OCI-LY1 (cell line): ENCODE measurements at regions not wholly inside any gene's neighbourhood (a gene's known extent, or its start where the extent isn't known, plus 50 kb on each side); places are given as distances from the start of the nearest gene placed in this dataset.
"Not testable (repeated sequence)": the region's sequence is repeated elsewhere in the genome, so short reads cannot be mapped to it uniquely, and the experiment has no call there.

Experiments used
- H2AFZ ChIP-seq: fragments of 200-600 bp; sonication (generic), shearing (Covaris generic); 2 replicates; pipeline ENCODE4 v1.6.0; 2014; ENCODE audit warnings: antibody characterized with exemption, mild to moderate bottlenecking, low read length
- H3F3A ChIP-seq: fragments of 200-600 bp; sonication (generic), shearing (Covaris generic); 2 replicates; pipeline ENCODE4 v1.6.0; 2014; ENCODE audit warnings: mild to moderate bottlenecking, antibody characterized with exemption, low read length, moderate library complexity; ENCODE audit not compliant: insufficient read depth
- H3K27ac ChIP-seq: fragments of 200-600 bp; sonication (generic); 2 replicates; pipeline ENCODE4 v1.5.1; 2014; ENCODE audit warnings: low read length, mixed run types, mild to moderate bottlenecking, low read depth; ENCODE audit not compliant: poor library complexity, severe bottlenecking
- H3K27me3 ChIP-seq: fragments of 200-600 bp; sonication (generic); 2 replicates; pipeline ENCODE4 v1.6.0; 2014; ENCODE audit warnings: antibody characterized with exemption, mild to moderate bottlenecking, low read length, moderate library complexity; ENCODE audit not compliant: insufficient read depth
- H3K36me3 ChIP-seq: fragments of 200-600 bp; sonication (generic); 2 replicates; pipeline ENCODE4 v1.6.1; 2014; ENCODE audit warnings: mild to moderate bottlenecking, antibody characterized with exemption, low read length, moderate library complexity, mixed read lengths; ENCODE audit not compliant: insufficient read depth
- H3K4me1 ChIP-seq: fragments of 200-600 bp; sonication (generic); 2 replicates; pipeline ENCODE4 v1.5.1; 2014; ENCODE audit warnings: mild to moderate bottlenecking, low read length, moderate library complexity; ENCODE audit not compliant: insufficient read depth, severe bottlenecking
- H3K4me2 ChIP-seq: fragments of 200-600 bp; sonication (generic), shearing (Covaris generic); 2 replicates; pipeline ENCODE4 v1.6.1; 2014; ENCODE audit warnings: low read length
- H3K4me3 ChIP-seq: fragments of 200-600 bp; sonication (generic); 2 replicates; pipeline ENCODE4 v1.5.1; 2014; ENCODE audit warnings: low read length, low read depth, mild to moderate bottlenecking, mixed read lengths; ENCODE audit not compliant: poor library complexity, severe bottlenecking
- H3K79me2 ChIP-seq: fragments of 200-600 bp; shearing (Covaris generic); 2 replicates; pipeline ENCODE4 v1.6.1; 2016; ENCODE audit warnings: mixed run types, low read length, mixed read lengths; ENCODE audit not compliant: insufficient read depth
- H3K9ac ChIP-seq: fragments of 200-600 bp; sonication (generic), shearing (Covaris generic); 2 replicates; pipeline ENCODE4 v1.6.1; 2014; ENCODE audit warnings: mild to moderate bottlenecking, low read length, mixed read lengths
- H3K9me2 ChIP-seq: fragments of 200-600 bp; sonication (generic), shearing (Covaris generic); 2 replicates; pipeline ENCODE4 v1.6.1; 2014; ENCODE audit warnings: low read depth, mild to moderate bottlenecking, low read length, mixed read lengths
- H3K9me3 ChIP-seq: fragments of 200-600 bp; shearing (Covaris generic); 2 replicates; pipeline ENCODE4 v1.6.1; 2014; ENCODE audit warnings: low read length, mixed read lengths
- H4K20me1 ChIP-seq: fragments of 200-600 bp; sonication (generic), shearing (Covaris generic); 2 replicates; pipeline ENCODE4 v1.6.0; 2016; ENCODE audit warnings: mild to moderate bottlenecking, low read length; ENCODE audit not compliant: insufficient read depth
- EZH2 ChIP-seq: fragments of 200-600 bp; sonication (generic), shearing (Covaris generic); IDR thresholded peaks from 2 replicates; pipeline ENCODE4 v1.8.0; 2017; ENCODE audit warnings: borderline replicate concordance, mixed run types, mild to moderate bottlenecking, antibody characterized with exemption, low read length, moderate library complexity, mixed read lengths
- TF ChIP-seq, protein P1 (sequence below): fragments of 200-600 bp; sonication (generic), shearing (Covaris generic); IDR thresholded peaks from 2 replicates; pipeline ENCODE4 v1.5.1; 2017; ENCODE audit warnings: mild to moderate bottlenecking, antibody characterized with exemption, low read length, moderate library complexity, mixed read lengths

DNA sequence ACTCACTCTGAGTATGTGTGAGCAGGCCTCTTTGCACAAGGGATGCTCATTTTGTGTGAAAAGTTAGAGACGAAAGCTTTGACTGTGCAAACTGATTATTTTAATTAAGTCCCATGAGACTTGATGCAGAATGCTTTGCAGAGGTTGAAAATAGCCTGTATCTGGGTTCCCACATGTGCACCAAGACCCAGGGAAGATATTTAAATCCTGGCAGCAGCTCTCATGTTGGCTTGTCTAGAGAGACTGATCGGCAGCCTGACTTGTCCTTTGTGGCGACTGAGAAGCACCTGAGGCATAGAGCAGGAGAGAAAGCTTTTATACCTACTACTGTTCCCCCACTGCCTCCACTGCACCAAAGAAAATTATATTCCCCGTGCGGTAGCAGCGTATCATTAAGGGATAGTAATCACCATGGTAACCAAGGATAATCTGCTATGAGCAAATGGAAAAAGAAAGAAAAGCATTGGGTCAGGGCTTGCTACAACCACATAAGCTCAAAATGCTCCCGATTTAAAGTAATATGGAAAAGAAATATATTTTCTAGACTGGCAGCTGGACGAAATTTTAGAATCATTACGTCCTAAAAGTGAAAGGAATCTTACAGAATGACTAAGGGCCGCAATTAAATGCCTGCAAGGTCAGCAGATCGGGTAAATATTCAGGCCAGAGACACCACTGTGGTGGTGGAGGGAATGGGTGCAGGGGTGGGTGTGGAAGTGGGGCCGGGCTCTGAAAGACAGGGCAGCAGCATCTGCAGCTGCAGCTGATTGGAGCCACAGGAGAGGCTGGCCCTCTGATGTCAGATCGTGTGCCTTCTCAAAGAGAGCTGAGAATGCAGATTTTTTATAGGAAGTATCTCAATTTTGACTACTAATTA lies 135.3 kb upstream of the EPB41L4A start:
- no peaks in the 10 kb centered on the region for H3K27me3 ChIP-seq
- no peaks in the 10 kb centered on the region for H3F3A ChIP-seq
- no peaks in the 10 kb centered on the region for H3K79me2 ChIP-seq
- H3K4me2 ChIP-seq, result no peak overlapping the region
- no peak overlapping the region for H2AFZ ChIP-seq
- H3K9ac ChIP-seq, result no peak overlapping the region
- no peak overlapping the region for H3K4me3 ChIP-seq
- TF ChIP-seq EZH2, result no peak
- TF ChIP-seq, protein P1, sequence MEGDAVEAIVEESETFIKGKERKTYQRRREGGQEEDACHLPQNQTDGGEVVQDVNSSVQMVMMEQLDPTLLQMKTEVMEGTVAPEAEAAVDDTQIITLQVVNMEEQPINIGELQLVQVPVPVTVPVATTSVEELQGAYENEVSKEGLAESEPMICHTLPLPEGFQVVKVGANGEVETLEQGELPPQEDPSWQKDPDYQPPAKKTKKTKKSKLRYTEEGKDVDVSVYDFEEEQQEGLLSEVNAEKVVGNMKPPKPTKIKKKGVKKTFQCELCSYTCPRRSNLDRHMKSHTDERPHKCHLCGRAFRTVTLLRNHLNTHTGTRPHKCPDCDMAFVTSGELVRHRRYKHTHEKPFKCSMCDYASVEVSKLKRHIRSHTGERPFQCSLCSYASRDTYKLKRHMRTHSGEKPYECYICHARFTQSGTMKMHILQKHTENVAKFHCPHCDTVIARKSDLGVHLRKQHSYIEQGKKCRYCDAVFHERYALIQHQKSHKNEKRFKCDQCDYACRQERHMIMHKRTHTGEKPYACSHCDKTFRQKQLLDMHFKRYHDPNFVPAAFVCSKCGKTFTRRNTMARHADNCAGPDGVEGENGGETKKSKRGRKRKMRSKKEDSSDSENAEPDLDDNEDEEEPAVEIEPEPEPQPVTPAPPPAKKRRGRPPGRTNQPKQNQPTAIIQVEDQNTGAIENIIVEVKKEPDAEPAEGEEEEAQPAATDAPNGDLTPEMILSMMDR, result no peak
- H3K9me2 ChIP-seq, result no peaks in the 10 kb centered on the region
- no peaks in the 10 kb centered on the region for H4K20me1 ChIP-seq
- no peaks in the 10 kb centered on the region for H3K4me1 ChIP-seq
- H3K27ac ChIP-seq, result no peak overlapping the region
- no peaks in the 10 kb centered on the region for H3K36me3 ChIP-seq
- no peaks in the 10 kb centered on the region for H3K9me3 ChIP-seq

DNA sequence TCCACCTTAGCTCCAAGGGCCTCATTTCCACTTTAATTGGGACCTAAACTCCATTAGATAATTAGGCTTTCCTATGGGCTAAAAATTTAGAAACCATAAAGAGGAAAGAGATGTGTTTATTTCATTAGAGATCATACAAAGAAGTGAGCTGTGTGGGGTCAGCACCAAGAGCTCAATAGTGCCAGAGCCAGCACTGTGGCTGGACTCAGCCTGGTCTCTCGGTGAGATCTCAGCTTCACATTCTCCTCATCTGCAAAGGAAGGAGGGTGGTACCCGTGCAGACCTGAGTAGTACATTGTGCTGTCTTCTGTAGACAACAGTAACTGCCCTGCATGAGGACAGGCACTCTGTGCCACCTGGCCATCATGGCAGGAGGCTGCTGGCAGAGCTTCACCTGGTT lies 136.1 kb upstream of the EPB41L4A start:
- Histone ChIP-seq H3K4me2 (no peak overlapping the region), H3K27me3 (no peaks in the 10 kb centered on the region), H3K36me3 (no peaks in the 10 kb centered on the region), H3F3A (no peaks in the 10 kb centered on the region), H3K4me1 (no peaks in the 10 kb centered on the region), H3K9ac (no peak overlapping the region), H3K79me2 (no peaks in the 10 kb centered on the region), H3K4me3 (no peak overlapping the region), H3K9me2 (no peaks in the 10 kb centered on the region), H3K27ac (no peak overlapping the region), H2AFZ (no peak overlapping the region), H3K9me3 (no peaks in the 10 kb centered on the region), H4K20me1 (no peaks in the 10 kb centered on the region)
- no peak for TF ChIP-seq EZH2
- TF ChIP-seq, protein P1, result no peak

DNA sequence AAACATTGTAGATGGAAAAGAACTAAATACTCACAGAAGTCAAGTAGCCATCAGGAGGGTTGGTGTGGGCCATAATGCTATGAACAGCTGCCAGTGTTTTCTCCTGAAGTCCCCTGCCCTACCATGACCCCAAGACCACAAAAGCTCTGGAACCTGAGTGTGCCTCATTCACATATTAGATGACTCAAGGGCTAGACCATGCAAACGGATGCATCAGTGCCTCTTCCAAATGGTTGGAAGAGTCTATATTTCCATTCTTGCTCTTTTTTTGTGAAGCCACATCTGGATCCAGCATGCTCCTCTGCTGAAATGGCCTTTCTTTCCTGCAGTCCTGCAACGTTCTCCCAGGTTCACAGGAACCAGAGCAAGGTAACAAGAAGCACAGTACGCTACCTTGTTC lies 136.6 kb upstream of the EPB41L4A start:
- no peaks in the 10 kb centered on the region for H3K79me2 ChIP-seq
- H3K27ac ChIP-seq, result no peak overlapping the region
- H2AFZ ChIP-seq, result no peak overlapping the region
- no peak overlapping the region for H3K4me2 ChIP-seq
- H3K4me1 ChIP-seq, result no peaks in the 10 kb centered on the region
- no peaks in the 10 kb centered on the region for H3F3A ChIP-seq
- no peak overlapping the region for H3K9ac ChIP-seq
- H3K9me3 ChIP-seq, result no peaks in the 10 kb centered on the region
- no peak overlapping the region for H3K4me3 ChIP-seq
- H3K9me2 ChIP-seq, result no peaks in the 10 kb centered on the region
- H3K36me3 ChIP-seq, result no peaks in the 10 kb centered on the region
- H4K20me1 ChIP-seq, result no peaks in the 10 kb centered on the region
- no peaks in the 10 kb centered on the region for H3K27me3 ChIP-seq
- TF ChIP-seq, protein P1, result no peak
- TF ChIP-seq EZH2, result no peak

DNA sequence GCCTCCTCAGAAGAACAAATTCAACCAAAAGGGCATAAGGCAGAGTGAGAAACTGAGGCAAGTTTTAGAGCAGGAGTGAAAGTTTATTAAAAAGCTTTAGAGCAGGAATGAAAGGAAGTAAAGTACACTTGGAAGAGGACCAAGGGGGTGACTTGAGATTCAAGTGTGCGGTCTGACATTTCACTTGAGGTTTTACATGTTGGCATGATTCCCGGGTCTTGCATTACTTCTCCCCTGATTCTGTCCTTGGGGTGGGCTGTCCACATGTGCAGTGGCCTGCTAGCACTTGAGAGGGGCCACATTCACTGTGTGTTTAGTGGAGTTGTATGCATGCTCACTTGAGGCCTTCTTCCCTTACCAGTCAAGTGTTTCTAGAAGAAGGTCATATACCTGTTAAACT lies 140.4 kb upstream of the EPB41L4A start:
- H3F3A ChIP-seq, H2AFZ ChIP-seq, H3K79me2 ChIP-seq, H3K9me2 ChIP-seq, H3K9me3 ChIP-seq, H3K27ac ChIP-seq, H3K4me1 ChIP-seq, H3K36me3 ChIP-seq, H3K4me3 ChIP-seq, H3K9ac ChIP-seq, H3K27me3 ChIP-seq, H3K4me2 ChIP-seq, H4K20me1 ChIP-seq: not testable (repeated sequence)
